Neural crest cell (in vitro differentiated cells): ENCODE measurements at regions not wholly inside any gene's neighbourhood (a gene's known extent, or its start where the extent isn't known, plus 50 kb on each side); places are given as distances from the start of the nearest gene placed in this dataset.

Experiments used
- DNase-seq: peaks from one replicate; pipeline ENCODE4 v3.0.0; 2021; ENCODE audit warnings: low read depth, mixed read lengths, low spot score
- H3K27ac Mint-ChIP-seq: one replicate; pipeline ENCODE4 v1.8.0; 2021; ENCODE audit warnings: mild to moderate bottlenecking, mixed read lengths; ENCODE audit not compliant: unreplicated experiment
- H3K27me3 Mint-ChIP-seq: 2 replicates; pipeline ENCODE4 v1.8.0; 2021; ENCODE audit warnings: low read depth, mild to moderate bottlenecking, mixed read lengths
- H3K36me3 Mint-ChIP-seq: 2 replicates; pipeline ENCODE4 v1.8.0; 2021; ENCODE audit warnings: low read depth, mild to moderate bottlenecking, mixed read lengths
- H3K4me1 Mint-ChIP-seq: 2 replicates; pipeline ENCODE4 v1.8.0; 2021; ENCODE audit warnings: mixed read lengths
- H3K4me3 Mint-ChIP-seq: one replicate; pipeline ENCODE4 v1.8.0; 2021; ENCODE audit warnings: mild to moderate bottlenecking, mixed read lengths
- H3K9me3 Mint-ChIP-seq: 2 replicates; pipeline ENCODE4 v1.8.0; 2021; ENCODE audit warnings: mixed read lengths
- CTCF ChIP-seq: fragments of 200-600 bp; sonication (generic); conservative IDR thresholded peaks from 2 replicates; pipeline ENCODE4 v1.5.0; 2021; ENCODE audit warnings: antibody characterized with exemption, mild to moderate bottlenecking

- Mint-ChIP-seq H3K27me3 (no peaks in the 10 kb centered on the region), H3K27ac (no peak overlapping the region), H3K4me1 (no peaks in the 10 kb centered on the region), H3K4me3 (no peak overlapping the region), H3K36me3 (no peaks in the 10 kb centered on the region), H3K9me3 (peaks cover 6% of the 10 kb centered on the region)
- no peak for DNase-seq
- TF ChIP-seq CTCF = no peak
These were observed 245.8 kb downstream of the TTC32 start for GRCh38 chr2:19656011-19656410.

GRCh38 chr2:19654310-19655090, 247.3 kb downstream of the TTC32 start:
- Mint-ChIP-seq H3K4me3 (no peak overlapping the region), H3K27ac (no peak overlapping the region), H3K4me1 (no peaks in the 10 kb centered on the region)

DNA sequence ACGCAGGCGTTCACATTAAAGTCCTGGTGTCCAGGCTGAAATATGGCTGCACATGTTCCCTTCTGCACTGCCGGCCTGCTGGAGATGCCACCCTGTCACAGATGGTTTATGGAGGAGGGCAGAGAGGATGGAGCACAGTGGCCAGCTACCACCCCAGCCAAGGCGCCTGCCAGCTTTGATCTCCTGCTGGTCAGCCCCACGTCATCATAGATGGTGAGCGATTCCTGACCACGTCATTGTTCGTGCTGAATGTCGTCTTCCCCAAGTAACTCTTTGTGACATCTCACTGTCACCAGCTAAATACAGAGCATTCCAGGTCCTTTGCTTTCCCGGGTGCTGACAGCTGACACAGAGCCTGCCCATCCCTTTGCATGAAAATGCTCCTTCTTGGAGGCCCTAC, 248.3 kb downstream of the TTC32 start:
- no peak overlapping the region for H3K4me3 Mint-ChIP-seq
- no peak overlapping the region for H3K27ac Mint-ChIP-seq
- no peaks in the 10 kb centered on the region for H3K4me1 Mint-ChIP-seq
- no peaks in the 10 kb centered on the region for H3K27me3 Mint-ChIP-seq
- no peak for DNase-seq
- no peaks in the 10 kb centered on the region for H3K36me3 Mint-ChIP-seq
- no peak for TF ChIP-seq CTCF
- H3K9me3 Mint-ChIP-seq = peaks cover 3% of the 10 kb centered on the region

More at GRCh38 chr2:19654310-19655090, 247.3 kb downstream of the TTC32 start:
- DNase-seq = no peak
- Mint-ChIP-seq H3K36me3 (no peaks in the 10 kb centered on the region), H3K27me3 (no peaks in the 10 kb centered on the region), H3K9me3 (peaks cover 3% of the 10 kb centered on the region)
- no peak for TF ChIP-seq CTCF

DNA sequence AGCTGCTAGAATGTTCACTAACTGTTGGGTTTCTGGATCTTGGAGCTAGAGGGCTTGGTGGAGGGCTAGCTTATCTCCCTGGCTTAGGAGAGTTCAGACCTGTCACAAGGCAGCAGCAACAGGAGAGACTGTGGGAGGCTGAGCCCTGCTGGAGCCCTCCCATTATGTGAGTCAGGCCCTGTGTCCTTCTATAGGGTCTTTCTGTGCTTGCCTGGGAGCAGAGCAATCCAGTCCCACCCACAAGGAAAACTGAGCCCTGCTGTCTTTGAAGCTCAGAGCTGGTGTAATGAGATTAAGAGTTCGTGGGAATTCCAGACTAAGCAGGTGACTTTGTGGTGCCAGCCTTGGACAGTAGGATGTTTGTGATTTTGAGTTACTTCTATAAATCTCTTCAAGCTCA, 249.0 kb downstream of the TTC32 start:
- no peak overlapping the region for H3K4me3 Mint-ChIP-seq
- H3K9me3 Mint-ChIP-seq = peaks cover 3% of the 10 kb centered on the region
- no peak for TF ChIP-seq CTCF
- H3K4me1 Mint-ChIP-seq = no peaks in the 10 kb centered on the region
- H3K27me3 Mint-ChIP-seq = no peaks in the 10 kb centered on the region
- H3K36me3 Mint-ChIP-seq = no peaks in the 10 kb centered on the region
- no peak overlapping the region for H3K27ac Mint-ChIP-seq
- no peak for DNase-seq

DNA sequence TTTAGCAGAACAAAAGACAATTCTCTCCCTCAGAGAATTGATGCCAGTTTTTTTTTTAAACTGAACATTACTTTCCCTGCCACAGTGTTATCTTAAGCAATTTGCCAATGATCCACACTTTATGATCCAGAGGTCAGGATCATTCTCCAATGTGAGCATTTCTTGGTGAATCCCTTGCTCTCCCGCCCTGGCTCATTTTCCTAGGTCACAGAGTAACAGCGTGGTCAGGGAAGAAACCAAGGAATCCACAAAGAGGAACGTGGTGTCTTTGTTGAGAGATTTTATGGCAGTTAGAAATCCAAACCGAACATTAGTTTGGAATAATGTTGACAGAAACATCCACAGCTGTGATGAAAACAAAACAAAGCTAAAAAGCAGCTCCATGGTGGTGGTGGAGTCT, 250.3 kb downstream of the TTC32 start:
- TF ChIP-seq CTCF = no peak
- no peak for DNase-seq
- Mint-ChIP-seq H3K4me3 (no peak overlapping the region), H3K27me3 (no peaks in the 10 kb centered on the region), H3K36me3 (no peaks in the 10 kb centered on the region), H3K9me3 (no peaks in the 10 kb centered on the region), H3K27ac (no peak overlapping the region), H3K4me1 (no peaks in the 10 kb centered on the region)
